A673 (cell line): ENCODE measurements at regions not wholly inside any gene's neighbourhood (a gene's known extent, or its start where the extent isn't known, plus 50 kb on each side); places are given as distances from the start of the nearest gene placed in this dataset.

Source experiments
- BruUV-seq: library from RNA; stranded (reverse); fragments of 400-500 nt; replicated peaks from 2 replicates; lab custom pipeline; 2021; lab: Mats Ljungman, UMichigan
- CTCF ChIA-PET: fragments of 300-600 bp; sonication (Branson Sonifier 250); formaldehyde crosslinking; loops from one replicate; lab custom pipeline; 2022; ENCODE audit warnings: antibody characterized with exemption; lab: Charles Lee
- POLR2A ChIA-PET: fragments of 300-600 bp; sonication (Branson Sonifier 250); formaldehyde crosslinking; loops from one replicate; lab custom pipeline; 2022; ENCODE audit warnings: antibody characterized with exemption; ENCODE audit not compliant: low non-redundant PET; lab: Charles Lee
- DNase-seq: peaks from one replicate; pipeline ENCODE4 v3.0.0-alpha.2; 2015; ENCODE audit warnings: low spot score
- H3K27ac ChIP-seq: fragments of 200-600 bp; sonication (generic); 2 replicates; pipeline ENCODE4 v1.5.1; 2016; ENCODE audit warnings: mixed run types, low read depth, mild to moderate bottlenecking, mixed read lengths, antibody characterized with exemption, low read length; ENCODE audit not compliant: poor library complexity, severe bottlenecking
- H3K27me3 ChIP-seq: fragments of 200-600 bp; sonication (generic); replicated peaks from 2 replicates; pipeline ENCODE4 v1.6.1; 2017; ENCODE audit warnings: mixed run types, low read depth, mild to moderate bottlenecking, mixed read lengths, antibody characterized with exemption, low read length; ENCODE audit not compliant: insufficient read depth, poor library complexity
- H3K36me3 ChIP-seq: fragments of 200-600 bp; sonication (generic); 2 replicates; pipeline ENCODE4 v1.6.1; 2016; ENCODE audit warnings: mixed run types, mild to moderate bottlenecking, mixed read lengths, antibody characterized with exemption, low read length; ENCODE audit not compliant: insufficient read depth, poor library complexity, severe bottlenecking
- H3K4me1 ChIP-seq: fragments of 200-600 bp; sonication (generic); 2 replicates; pipeline ENCODE4 v1.6.1; 2017; ENCODE audit warnings: mixed run types, mild to moderate bottlenecking, mixed read lengths, antibody characterized with exemption, low read length; ENCODE audit not compliant: insufficient read depth, poor library complexity, severe bottlenecking
- H3K4me3 ChIP-seq: fragments of 200-600 bp; sonication (generic); 2 replicates; pipeline ENCODE4 v1.5.1; 2016; ENCODE audit warnings: low read depth, mixed run types, mild to moderate bottlenecking, mixed read lengths, low read length; ENCODE audit not compliant: poor library complexity, severe bottlenecking
- H3K9me3 ChIP-seq: fragments of 200-600 bp; sonication (generic); 2 replicates; pipeline ENCODE4 v1.6.1; 2016; ENCODE audit warnings: mixed run types, low read depth, mild to moderate bottlenecking, mixed read lengths, antibody characterized with exemption, low read length; ENCODE audit not compliant: poor library complexity, severe bottlenecking
- EZH2 ChIP-seq: fragments of 200-600 bp; sonication (generic); IDR thresholded peaks from 2 replicates; pipeline ENCODE4 v1.6.1; 2017; ENCODE audit warnings: borderline replicate concordance, low read depth, mild to moderate bottlenecking, mixed read lengths, antibody characterized with exemption, low read length; ENCODE audit not compliant: poor library complexity, severe bottlenecking
- intact Hi-C: fragments of 100-400 bp; cut with micrococcal nuclease; formaldehyde crosslinking; loops from one replicate; pipeline ENCODE4 v1.10.0; 2022; ENCODE audit not compliant: unreplicated experiment
- TF ChIP-seq, protein P1 (sequence below): fragments of 300-800, 200-600 bp; sonication (generic); conservative IDR thresholded peaks from 2 replicates; pipeline ENCODE4 v1.5.1; 2017; ENCODE audit warnings: low read depth, mild to moderate bottlenecking, antibody characterized with exemption, low read length, moderate library complexity, mixed read lengths

DNA sequence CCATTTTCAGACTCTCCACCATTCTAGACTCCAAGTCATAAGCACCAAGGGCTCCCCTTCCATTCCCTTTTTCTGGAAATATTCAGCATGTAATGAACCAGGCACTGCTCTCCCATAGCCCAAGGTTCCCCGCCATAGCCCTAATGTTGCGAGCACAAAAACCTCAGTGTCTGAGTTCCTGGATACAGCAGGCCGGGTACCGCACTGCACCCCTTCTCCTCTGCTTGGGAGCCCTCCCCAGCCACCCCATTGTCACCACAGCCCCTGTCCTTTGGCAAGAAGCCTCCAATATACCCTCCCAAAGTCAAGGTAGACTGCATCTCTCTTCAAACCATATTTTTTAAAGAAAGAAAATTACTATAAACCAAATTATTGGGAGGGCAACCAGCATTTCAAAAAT is 1341.1 kb downstream of the BRD1 start:
- ChIA-PET CTCF (no interaction called here), POLR2A (no interaction called here)
- no peak overlapping the region for H3K4me3 ChIP-seq
- TF ChIP-seq EZH2, result no peak
- TF ChIP-seq, protein P1, sequence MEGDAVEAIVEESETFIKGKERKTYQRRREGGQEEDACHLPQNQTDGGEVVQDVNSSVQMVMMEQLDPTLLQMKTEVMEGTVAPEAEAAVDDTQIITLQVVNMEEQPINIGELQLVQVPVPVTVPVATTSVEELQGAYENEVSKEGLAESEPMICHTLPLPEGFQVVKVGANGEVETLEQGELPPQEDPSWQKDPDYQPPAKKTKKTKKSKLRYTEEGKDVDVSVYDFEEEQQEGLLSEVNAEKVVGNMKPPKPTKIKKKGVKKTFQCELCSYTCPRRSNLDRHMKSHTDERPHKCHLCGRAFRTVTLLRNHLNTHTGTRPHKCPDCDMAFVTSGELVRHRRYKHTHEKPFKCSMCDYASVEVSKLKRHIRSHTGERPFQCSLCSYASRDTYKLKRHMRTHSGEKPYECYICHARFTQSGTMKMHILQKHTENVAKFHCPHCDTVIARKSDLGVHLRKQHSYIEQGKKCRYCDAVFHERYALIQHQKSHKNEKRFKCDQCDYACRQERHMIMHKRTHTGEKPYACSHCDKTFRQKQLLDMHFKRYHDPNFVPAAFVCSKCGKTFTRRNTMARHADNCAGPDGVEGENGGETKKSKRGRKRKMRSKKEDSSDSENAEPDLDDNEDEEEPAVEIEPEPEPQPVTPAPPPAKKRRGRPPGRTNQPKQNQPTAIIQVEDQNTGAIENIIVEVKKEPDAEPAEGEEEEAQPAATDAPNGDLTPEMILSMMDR, result no peak
- H3K27ac ChIP-seq, result no peak overlapping the region
- peaks cover 10% of the 10 kb centered on the region for H3K4me1 ChIP-seq
- intact Hi-C loops, result no loop called here
- no peak for DNase-seq
- no TSS peak for BruUV-seq
- H3K9me3 ChIP-seq, result no peaks in the 10 kb centered on the region
- no peaks in the 10 kb centered on the region for H3K36me3 ChIP-seq
- H3K27me3 ChIP-seq, result no peaks in the 10 kb centered on the region

DNA sequence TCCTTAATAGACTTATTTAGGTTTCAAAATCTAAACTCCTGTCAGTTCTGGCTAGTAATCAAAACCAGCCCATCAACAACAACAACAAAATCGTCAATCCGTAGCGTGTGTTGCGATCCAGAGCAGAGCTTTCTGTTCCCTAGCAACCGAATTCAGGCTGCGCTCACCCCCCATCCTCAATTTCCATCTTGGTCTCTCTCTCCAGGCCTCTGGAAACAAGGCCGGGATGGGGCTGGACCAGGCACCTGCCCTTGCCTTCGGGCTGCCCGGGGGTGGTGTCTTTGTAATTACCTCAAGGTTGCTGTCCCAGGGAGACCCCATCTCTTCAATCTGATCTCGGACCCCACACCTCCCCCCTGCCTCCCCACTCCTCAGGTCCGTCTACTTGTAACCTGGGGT is 1341.5 kb downstream of the BRD1 start:
- ChIA-PET POLR2A (no interaction called here), CTCF (no interaction called here)
- intact Hi-C loops, result no loop called here
- BruUV-seq, result no TSS peak
- H3K9me3 ChIP-seq, result no peaks in the 10 kb centered on the region
- H3K36me3 ChIP-seq, result no peaks in the 10 kb centered on the region
- H3K27me3 ChIP-seq, result no peaks in the 10 kb centered on the region
- no peak for TF ChIP-seq EZH2
- TF ChIP-seq, protein P1, result no peak
- no peak overlapping the region for H3K4me3 ChIP-seq
- H3K27ac ChIP-seq, result no peak overlapping the region
- H3K4me1 ChIP-seq, result peaks cover 6% of the 10 kb centered on the region
- DNase-seq, result no peak

DNA sequence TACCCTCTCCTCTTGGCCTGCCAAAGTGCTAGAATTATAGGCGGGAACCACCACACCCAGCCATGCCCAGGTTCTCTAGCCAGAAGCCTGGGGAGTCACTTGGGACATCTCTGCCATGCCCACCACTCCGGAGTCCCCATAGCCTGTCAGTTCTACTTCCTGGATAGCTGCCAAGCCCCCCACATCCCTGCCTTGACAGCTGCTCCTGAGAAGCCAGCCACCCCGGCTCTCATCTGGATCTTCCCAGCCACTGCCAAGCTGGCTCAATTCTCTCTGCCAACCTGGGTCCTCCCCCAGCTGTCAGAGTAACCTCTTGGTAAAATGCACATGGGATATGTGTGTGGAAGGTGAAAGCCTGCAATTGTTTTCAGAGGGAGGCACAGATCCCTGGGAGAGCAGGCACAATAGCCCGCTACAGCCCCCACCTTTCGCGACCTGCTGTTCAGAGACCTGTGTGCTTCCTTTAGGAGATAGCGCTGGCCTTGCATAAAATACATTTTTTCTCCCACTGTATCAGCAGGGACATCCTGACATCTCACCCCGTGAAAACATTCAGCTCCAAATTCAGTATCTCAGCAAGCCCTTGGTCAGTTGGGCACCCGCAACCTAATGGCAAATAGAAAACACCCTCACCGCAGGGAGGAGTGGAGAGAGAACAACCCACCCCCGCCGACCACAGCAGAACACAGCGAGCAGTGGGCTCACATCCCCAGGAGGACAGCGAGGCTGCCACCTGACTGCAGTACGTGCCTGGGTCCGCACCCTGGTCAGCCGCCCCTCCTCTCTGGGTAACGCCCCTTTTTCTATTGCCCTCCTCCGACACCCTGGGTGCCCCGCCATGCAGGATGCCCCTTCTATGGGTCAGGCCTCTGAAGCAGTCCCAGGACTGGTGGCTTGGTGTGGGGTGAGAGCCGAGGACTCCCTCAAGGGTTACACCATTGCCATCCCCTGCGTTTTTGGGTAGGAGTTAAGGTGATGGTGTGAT is 1342.2 kb downstream of the BRD1 start:
- intact Hi-C loops, result no loop called here
- POLR2A ChIA-PET, result no interaction called here
- TF ChIP-seq EZH2, result no peak
- TF ChIP-seq, protein P1, result no peak
- H3K9me3 ChIP-seq, result no peaks in the 10 kb centered on the region
- no TSS peak for BruUV-seq
- CTCF ChIA-PET, result no interaction called here
- H3K27me3 ChIP-seq, result no peaks in the 10 kb centered on the region
- no peak for DNase-seq
- H3K36me3 ChIP-seq, result no peaks in the 10 kb centered on the region
- no peak overlapping the region for H3K4me3 ChIP-seq
- no peaks in the 10 kb centered on the region for H3K4me1 ChIP-seq
- no peak overlapping the region for H3K27ac ChIP-seq
